ENCODE measurements at regions not wholly inside any gene's neighbourhood (a gene's known extent, or its start where the extent isn't known, plus 50 kb on each side); places are given as distances from the start of the nearest gene placed in this dataset.

GRCh38 chr18:55763298-55763697 is 175.3 kb upstream of the TCF4 start:
- in situ Hi-C loops (cut with MboI; ENCODE audit: low sequenced_read_pairs) = loop anchor here (25.0 kb wide), 1 partner anchor 526 kb away; no protein-coding TSS in a partner anchor
- Histone ChIP-seq H3K9me3 (no peaks in the 10 kb centered on the region), H3K27me3 (ENCODE audit: low read depth) (no peaks in the 10 kb centered on the region), H3K36me3 (replicated peaks) (no peaks in the 10 kb centered on the region), H3K4me3 (no peak overlapping the region), H3K4me1 (no peaks in the 10 kb centered on the region)
- DNase-seq (ENCODE audit: low spot score in 2 of 2) = no peak

GRCh38 chr18:55762424-55762823 is 174.4 kb upstream of the TCF4 start:
- no peaks in the 10 kb centered on the region for H3K4me1 ChIP-seq
- in situ Hi-C loops (cut with MboI; ENCODE audit: low sequenced_read_pairs) = loop anchor here (25.0 kb wide), 1 partner anchor 525 kb away; no protein-coding TSS in a partner anchor
- H3K27me3 ChIP-seq (ENCODE audit: low read depth) = no peaks in the 10 kb centered on the region
- no peak overlapping the region for H3K4me3 ChIP-seq
- no peaks in the 10 kb centered on the region for H3K36me3 ChIP-seq (replicated peaks)
- no peak for DNase-seq (ENCODE audit: low spot score in 2 of 2)
- H3K9me3 ChIP-seq = no peaks in the 10 kb centered on the region

DNA sequence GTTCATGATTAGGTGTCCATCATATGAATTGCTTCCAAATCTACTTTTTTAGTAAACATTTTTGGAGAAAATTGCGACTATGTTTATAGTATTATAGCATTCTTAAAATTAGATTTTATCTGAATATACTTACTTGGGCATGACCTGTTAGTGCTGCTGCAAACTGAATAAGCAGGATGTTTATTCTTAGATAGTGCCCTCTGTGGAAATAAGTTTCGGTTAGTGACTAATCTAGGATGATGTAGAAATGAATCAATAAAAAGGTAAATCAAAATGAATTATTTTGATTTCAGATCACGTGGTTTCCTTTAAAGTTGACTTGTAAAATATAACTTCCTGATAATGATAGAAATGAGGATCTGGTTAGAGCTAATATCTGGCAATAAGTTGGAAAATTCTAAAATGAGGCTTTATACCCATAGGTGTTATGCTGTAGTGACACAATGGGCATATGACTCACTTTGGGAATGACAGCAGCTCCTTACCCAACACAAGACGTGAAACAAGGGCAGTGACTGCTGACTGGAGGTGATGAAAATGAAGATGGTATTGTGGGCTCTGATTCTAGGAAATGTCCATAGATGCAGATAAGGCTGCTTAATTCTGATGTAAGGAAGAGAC is 165.8 kb upstream of the TCF4 start:
- DNase-seq (ENCODE audit: low spot score in 2 of 2) = no peak
- Histone ChIP-seq H3K36me3 (replicated peaks) (no peaks in the 10 kb centered on the region), H3K9me3 (no peaks in the 10 kb centered on the region), H3K4me3 (no peak overlapping the region), H3K27me3 (ENCODE audit: low read depth) (no peaks in the 10 kb centered on the region), H3K4me1 (no peaks in the 10 kb centered on the region)
- in situ Hi-C loops (cut with MboI; ENCODE audit: low sequenced_read_pairs) = loop anchor here (25.0 kb wide), 1 partner anchor 516 kb away; no protein-coding TSS in a partner anchor

DNA sequence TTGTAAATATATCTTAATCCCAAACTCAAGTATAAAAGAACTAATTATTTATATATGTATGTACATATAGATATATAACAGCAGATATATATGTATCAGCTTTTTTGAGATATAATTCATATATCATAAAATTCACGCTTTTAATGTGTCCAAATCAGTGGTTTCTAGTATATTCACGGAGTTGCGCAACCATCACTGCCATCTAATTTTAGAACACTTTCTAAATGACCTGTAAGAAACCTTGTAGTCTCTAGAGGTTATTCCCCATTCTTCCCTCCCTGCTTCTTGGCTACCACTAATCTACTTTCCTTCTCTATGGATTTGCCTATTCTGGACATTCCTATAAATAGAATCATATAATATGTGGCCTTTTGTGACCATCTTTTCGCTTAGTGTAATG is 163.5 kb upstream of the TCF4 start:
- no peak for DNase-seq (ENCODE audit: low spot score in 2 of 2)
- Histone ChIP-seq H3K4me1 (no peaks in the 10 kb centered on the region), H3K9me3 (no peaks in the 10 kb centered on the region), H3K4me3 (no peak overlapping the region), H3K27me3 (ENCODE audit: low read depth) (no peaks in the 10 kb centered on the region), H3K36me3 (replicated peaks) (no peaks in the 10 kb centered on the region)
- in situ Hi-C loops (cut with MboI; ENCODE audit: low sequenced_read_pairs) = loop anchor here (25.0 kb wide), 1 partner anchor 514 kb away; no protein-coding TSS in a partner anchor

DNA sequence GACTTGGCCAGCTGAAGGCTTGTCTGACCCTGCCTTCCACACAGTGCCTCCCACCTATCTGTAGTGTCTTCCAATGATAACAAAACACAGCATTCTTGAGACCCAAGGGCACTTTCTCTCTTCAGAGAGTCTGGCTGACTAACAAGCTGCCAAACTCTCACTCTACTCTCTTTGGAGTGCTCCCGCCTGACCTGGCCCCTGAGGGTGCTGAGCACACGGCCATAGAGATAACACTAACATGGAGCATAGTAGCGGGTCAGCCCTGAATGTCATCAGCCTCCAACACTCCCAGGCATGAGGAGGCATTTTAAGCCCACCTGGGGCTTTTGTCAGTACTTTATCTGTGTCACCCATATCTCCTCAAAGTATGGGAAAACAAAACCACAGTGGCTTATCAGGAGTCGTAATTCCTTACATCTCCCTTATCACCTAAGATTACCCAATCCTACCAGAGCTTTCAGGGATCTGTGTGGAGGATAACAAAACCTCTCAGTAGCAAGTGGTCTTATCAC is 160.3 kb upstream of the TCF4 start:
- in situ Hi-C loops (cut with MboI; ENCODE audit: low sequenced_read_pairs) = loop anchor here (25.0 kb wide), 2 partner anchors 89 to 336 kb away; no protein-coding TSS in a partner anchor
- no peak overlapping the region for H3K4me3 ChIP-seq
- DNase-seq (ENCODE audit: low spot score in 2 of 2) = no peak
- H3K9me3 ChIP-seq = no peaks in the 10 kb centered on the region
- no peaks in the 10 kb centered on the region for H3K27me3 ChIP-seq (ENCODE audit: low read depth)
- no peaks in the 10 kb centered on the region for H3K4me1 ChIP-seq
- no peaks in the 10 kb centered on the region for H3K36me3 ChIP-seq (replicated peaks)

DNA sequence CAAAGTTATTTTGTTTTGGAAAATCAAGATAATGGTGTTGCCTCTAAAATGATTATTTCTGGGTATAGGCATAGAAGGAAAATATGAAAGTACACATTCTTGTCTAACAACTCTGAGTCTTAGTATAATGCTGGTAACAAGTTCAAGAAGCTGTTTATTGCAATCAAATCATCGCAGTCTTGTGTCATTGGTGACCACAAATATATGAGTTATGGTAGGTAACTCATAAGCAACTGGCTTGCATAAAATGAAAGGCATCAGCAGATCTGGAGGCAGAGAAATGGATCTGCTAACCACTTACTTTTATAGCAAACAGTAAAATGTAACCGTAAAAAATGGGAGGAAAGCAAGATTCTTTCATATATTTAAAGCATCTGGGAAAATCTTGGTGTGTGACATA is 156.2 kb upstream of the TCF4 start:
- DNase-seq (ENCODE audit: low spot score in 2 of 2) = no peak
- Histone ChIP-seq H3K4me1 (no peaks in the 10 kb centered on the region), H3K9me3 (no peaks in the 10 kb centered on the region), H3K4me3 (no peak overlapping the region), H3K36me3 (replicated peaks) (no peaks in the 10 kb centered on the region), H3K27me3 (ENCODE audit: low read depth) (no peaks in the 10 kb centered on the region)
- in situ Hi-C loops (cut with MboI; ENCODE audit: low sequenced_read_pairs) = loop anchor here (25.0 kb wide), 2 partner anchors 93 to 332 kb away; no protein-coding TSS in a partner anchor

DNA sequence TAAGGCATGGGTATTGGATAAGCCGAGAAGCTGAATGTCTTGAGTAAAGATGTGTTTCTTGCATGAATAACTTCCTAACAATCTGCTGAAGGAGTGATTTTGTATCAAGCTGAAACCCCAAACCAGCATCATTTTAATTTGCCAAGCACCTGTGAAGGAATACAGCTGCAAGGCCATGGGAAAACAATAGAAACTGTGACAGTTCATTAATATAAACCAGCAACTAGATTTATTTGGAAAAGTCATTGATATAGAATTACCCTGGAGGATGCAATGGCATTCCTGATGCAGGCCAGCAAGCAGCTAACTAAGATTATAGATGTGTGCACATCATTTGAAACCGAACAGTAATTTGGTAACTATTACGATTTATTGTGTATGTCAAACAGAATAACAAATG is 155.7 kb upstream of the TCF4 start:
- in situ Hi-C loops (cut with MboI; ENCODE audit: low sequenced_read_pairs) = loop anchor here (25.0 kb wide), 2 partner anchors 94 to 331 kb away; no protein-coding TSS in a partner anchor
- Histone ChIP-seq H3K9me3 (no peaks in the 10 kb centered on the region), H3K27me3 (ENCODE audit: low read depth) (no peaks in the 10 kb centered on the region), H3K4me3 (no peak overlapping the region), H3K4me1 (no peaks in the 10 kb centered on the region), H3K36me3 (replicated peaks) (no peaks in the 10 kb centered on the region)
- no peak for DNase-seq (ENCODE audit: low spot score in 2 of 2)

DNA sequence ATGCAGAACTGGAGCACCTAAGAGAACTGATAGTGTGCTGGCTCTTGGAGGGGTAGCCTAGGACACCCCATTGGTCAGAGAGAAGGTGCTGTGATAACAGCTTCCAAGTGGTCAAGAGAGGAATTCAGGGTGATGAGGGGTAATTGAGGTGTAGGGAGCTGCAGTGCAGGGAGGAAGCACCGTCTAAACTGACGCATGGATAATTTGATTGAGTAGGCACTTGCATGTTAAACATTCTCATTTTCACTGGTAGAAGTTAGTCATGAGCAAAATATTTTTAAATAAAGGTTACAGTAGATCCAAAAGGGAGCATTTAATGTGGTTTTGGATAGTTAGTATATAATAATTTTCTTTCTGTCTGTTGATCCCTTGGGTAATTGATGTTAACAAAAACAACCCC is 155.1 kb upstream of the TCF4 start:
- in situ Hi-C loops (cut with MboI; ENCODE audit: low sequenced_read_pairs) = loop anchor here (25.0 kb wide), 2 partner anchors 94 to 331 kb away; no protein-coding TSS in a partner anchor
- Histone ChIP-seq H3K27me3 (ENCODE audit: low read depth) (no peaks in the 10 kb centered on the region), H3K4me3 (no peak overlapping the region), H3K9me3 (no peaks in the 10 kb centered on the region), H3K4me1 (no peaks in the 10 kb centered on the region), H3K36me3 (replicated peaks) (no peaks in the 10 kb centered on the region)
- DNase-seq (ENCODE audit: low spot score in 2 of 2) = no peak

- no peaks in the 10 kb centered on the region for H3K36me3 ChIP-seq (replicated peaks)
- H3K9me3 ChIP-seq = no peaks in the 10 kb centered on the region
- in situ Hi-C loops (cut with MboI; ENCODE audit: low sequenced_read_pairs) = loop anchor here (25.0 kb wide), 2 partner anchors 98 to 327 kb away; no protein-coding TSS in a partner anchor
- no peaks in the 10 kb centered on the region for H3K27me3 ChIP-seq (ENCODE audit: low read depth)
- no peak for DNase-seq (ENCODE audit: low spot score in 2 of 2)
- no peaks in the 10 kb centered on the region for H3K4me1 ChIP-seq
- H3K4me3 ChIP-seq = no peak overlapping the region
Measured at GRCh38 chr18:55739488-55739887, 151.5 kb upstream of the TCF4 start.

DNA sequence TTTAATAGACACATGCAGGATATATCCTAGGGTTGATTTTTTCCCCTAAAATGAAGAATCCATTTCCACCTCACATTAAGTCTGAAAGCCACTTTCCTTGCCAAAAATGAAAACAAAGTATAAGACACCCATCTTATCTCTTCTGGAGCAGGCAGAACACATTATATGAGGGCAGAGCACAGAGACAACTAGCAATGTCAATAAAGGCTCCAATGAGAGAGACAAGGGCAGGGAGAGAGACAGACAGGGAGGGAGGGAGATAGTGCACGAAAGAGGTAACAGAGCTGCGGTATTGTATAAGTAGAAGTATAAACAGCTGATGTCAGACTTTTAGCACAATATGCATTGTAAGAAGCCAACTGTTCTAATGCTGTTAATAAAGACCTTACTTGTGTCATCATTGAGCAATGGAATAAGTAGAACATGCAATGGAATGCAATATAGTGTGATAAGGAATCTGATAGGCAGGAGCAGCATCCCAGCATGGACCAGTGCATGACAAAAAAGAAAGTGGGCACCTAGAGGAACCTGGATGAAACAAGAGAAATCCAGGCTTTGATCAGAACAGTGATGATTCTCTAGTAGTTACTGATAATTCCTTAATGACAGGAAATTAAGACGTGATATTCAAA is 150.6 kb upstream of the TCF4 start:
- Histone ChIP-seq H3K9me3 (no peaks in the 10 kb centered on the region), H3K4me3 (no peak overlapping the region), H3K4me1 (no peaks in the 10 kb centered on the region), H3K36me3 (replicated peaks) (no peaks in the 10 kb centered on the region), H3K27me3 (ENCODE audit: low read depth) (no peaks in the 10 kb centered on the region)
- in situ Hi-C loops (cut with MboI; ENCODE audit: low sequenced_read_pairs) = loop anchor here (25.0 kb wide), 2 partner anchors 99 to 326 kb away; no protein-coding TSS in a partner anchor
- DNase-seq (ENCODE audit: low spot score in 2 of 2) = no peak

DNA sequence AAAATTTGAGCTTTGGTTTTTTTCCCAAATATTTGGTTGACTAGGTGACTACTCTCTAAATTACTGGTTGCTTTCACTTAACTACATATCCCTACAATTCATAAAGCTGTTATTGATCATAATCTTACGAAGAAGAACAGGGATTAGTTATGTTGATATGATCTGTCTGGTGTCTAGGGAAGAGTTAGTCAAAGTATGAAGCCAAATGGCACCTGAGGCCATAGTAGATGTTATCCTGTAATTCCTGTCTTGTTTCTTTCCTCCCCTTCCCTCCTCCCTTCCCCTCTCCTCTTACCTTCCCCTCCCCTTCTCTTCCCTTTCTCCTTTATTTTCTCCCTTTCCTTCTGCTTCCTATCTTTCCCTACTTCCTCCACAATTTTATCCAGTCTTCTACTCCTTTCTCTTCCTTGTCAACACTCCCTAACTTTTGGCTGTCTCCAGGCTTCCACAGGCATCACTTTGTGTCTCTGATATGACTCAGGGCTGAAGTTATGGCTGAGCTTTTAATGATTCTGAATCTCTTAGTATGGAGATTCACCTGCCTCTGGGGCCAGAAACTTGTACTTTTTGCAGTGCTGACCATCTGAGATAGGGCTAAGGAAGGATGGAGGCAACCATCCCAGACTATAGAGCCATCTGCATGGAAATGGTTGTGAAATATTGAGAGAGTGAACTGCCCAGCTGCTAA is 149.9 kb upstream of the TCF4 start:
- no peaks in the 10 kb centered on the region for H3K36me3 ChIP-seq (replicated peaks)
- no peaks in the 10 kb centered on the region for H3K4me1 ChIP-seq
- no peaks in the 10 kb centered on the region for H3K9me3 ChIP-seq
- H3K27me3 ChIP-seq (ENCODE audit: low read depth) = no peaks in the 10 kb centered on the region
- in situ Hi-C loops (cut with MboI; ENCODE audit: low sequenced_read_pairs) = loop anchor here (25.0 kb wide), 2 partner anchors 99 to 326 kb away; no protein-coding TSS in a partner anchor
- H3K4me3 ChIP-seq = no peak overlapping the region
- DNase-seq (ENCODE audit: low spot score in 2 of 2) = no peak

DNA sequence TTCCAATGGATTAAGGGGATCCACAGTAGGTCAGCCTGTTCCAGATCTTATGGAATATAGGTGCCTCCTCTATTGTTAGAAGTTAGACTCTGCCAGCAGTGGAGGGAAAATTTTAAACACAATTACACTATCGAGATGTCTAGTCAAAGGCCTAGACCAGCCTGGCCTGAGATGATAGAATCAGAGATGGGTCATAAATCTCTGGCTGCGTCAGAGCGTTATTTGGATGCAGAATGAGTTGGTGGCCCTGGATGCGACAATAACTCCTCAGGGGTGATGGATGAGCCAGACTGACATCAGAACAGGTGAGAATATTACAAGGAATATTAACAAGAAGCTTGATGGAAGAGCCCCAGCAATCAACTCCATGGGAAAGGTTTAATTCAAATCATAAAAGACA is 149.3 kb upstream of the TCF4 start:
- H3K36me3 ChIP-seq (replicated peaks) = no peaks in the 10 kb centered on the region
- H3K4me3 ChIP-seq = no peak overlapping the region
- H3K27me3 ChIP-seq (ENCODE audit: low read depth) = no peaks in the 10 kb centered on the region
- no peaks in the 10 kb centered on the region for H3K9me3 ChIP-seq
- no peak for DNase-seq (ENCODE audit: low spot score in 2 of 2)
- no peaks in the 10 kb centered on the region for H3K4me1 ChIP-seq
- in situ Hi-C loops (cut with MboI; ENCODE audit: low sequenced_read_pairs) = loop anchor here (25.0 kb wide), 2 partner anchors 100 to 325 kb away; no protein-coding TSS in a partner anchor

DNA sequence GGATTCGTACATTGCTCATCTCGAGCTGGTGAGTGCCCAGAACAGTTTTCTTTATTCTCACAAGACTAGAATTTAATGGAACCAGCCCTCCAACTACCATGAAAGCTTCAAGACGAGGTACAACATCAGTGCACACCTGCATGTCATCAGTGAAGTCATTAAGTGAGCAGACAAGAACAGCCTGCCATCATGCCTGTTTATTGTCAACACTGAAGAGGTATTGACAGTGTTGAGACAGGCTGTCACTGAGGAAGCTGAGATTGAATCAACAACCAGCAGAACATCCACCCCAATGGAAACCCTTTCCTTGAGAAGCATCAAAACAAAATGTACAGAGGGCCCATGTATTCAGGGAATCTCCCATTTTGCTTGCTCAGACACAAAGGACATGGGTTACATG is 148.0 kb upstream of the TCF4 start:
- Histone ChIP-seq H3K36me3 (replicated peaks) (no peaks in the 10 kb centered on the region), H3K4me1 (no peaks in the 10 kb centered on the region), H3K27me3 (ENCODE audit: low read depth) (no peaks in the 10 kb centered on the region), H3K4me3 (no peak overlapping the region), H3K9me3 (no peaks in the 10 kb centered on the region)
- DNase-seq (ENCODE audit: low spot score in 2 of 2) = no peak
- in situ Hi-C loops (cut with MboI; ENCODE audit: low sequenced_read_pairs) = loop anchor here (25.0 kb wide), 2 partner anchors 101 to 324 kb away; no protein-coding TSS in a partner anchor

Measured in HAP-1 (cell line).